ENCODE measurements at regions not wholly inside any gene's neighbourhood (a gene's known extent, or its start where the extent isn't known, plus 50 kb on each side); places are given as distances from the start of the nearest gene placed in this dataset.
"Not testable (repeated sequence)": the region's sequence is repeated elsewhere in the genome, so short reads cannot be mapped to it uniquely, and the experiment has no call there.

DNA sequence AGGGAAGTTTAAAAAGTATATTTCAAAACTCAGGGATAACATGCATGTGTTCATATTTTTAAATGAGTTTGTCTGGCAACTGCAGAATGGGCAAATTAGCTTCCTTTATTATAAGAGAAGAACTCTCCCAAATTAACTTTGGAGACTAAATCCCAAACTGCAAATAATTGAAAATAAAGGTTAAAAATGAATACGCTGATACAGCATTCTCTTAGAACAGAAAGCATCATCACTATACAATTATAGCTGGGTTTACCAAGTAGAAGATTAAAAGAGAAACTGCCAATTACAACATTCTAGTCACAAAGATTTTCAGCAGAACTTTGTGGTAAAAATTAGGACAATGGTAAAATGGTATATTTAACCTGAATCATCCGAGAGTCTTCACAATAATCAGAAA is 73.3 kb downstream of the OLFM4 start:
- H3K4me1 ChIP-seq (ENCODE audit: control insufficient read depth, insufficient read depth, low read length): no peaks in the 10 kb centered on the region
- WGBS: 87% methylated on average over 2 of the region's 2 CpGs
- no peak overlapping the region for H3K27ac ChIP-seq (ENCODE audit: low read length)
- no peaks in the 10 kb centered on the region for H3K9me3 ChIP-seq (ENCODE audit: control insufficient read depth, low read length)
- no peak for DNase-seq
- no peaks in the 10 kb centered on the region for H3K27me3 ChIP-seq (ENCODE audit: control insufficient read depth, insufficient read depth)
- intact Hi-C loops (cut with DNase I): no loop called here
- no peak overlapping the region for H3K4me3 ChIP-seq (ENCODE audit: low read length)
- ATAC-seq: no peak

DNA sequence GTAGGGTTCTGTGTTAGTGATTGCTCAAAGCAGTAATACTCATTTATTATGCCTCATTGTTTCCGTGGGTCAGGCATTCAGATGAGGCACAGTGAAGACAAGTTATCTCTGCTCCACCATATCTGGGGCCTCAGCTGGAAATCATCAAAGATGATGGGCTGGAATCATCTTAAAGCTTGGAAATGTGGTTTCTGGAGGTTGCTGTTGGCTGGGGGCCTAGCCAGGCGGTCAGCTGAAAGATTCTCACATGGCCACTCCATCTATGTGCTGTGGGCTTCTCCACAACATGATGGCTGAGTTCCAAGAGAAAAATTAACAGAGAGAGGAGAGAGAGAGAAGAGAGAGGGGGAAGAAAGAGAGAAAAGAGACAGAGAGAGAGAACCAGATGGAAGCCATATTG is 75.5 kb downstream of the OLFM4 start:
- DNase-seq (no peak), ATAC-seq (no peak)
- intact Hi-C loops (cut with DNase I): no loop called here
- Histone ChIP-seq H3K27ac (ENCODE audit: low read length) (no peak overlapping the region), H3K27me3 (ENCODE audit: control insufficient read depth, insufficient read depth) (no peaks in the 10 kb centered on the region), H3K4me1 (ENCODE audit: control insufficient read depth, insufficient read depth, low read length) (no peaks in the 10 kb centered on the region), H3K9me3 (ENCODE audit: control insufficient read depth, low read length) (no peaks in the 10 kb centered on the region), H3K4me3 (ENCODE audit: low read length) (no peak overlapping the region)
- WGBS: 34% methylated on average over 2 of the region's 2 CpGs

GRCh38 chr13:53105477-53105876 is 76.9 kb downstream of the OLFM4 start:
- Histone ChIP-seq H3K27ac (ENCODE audit: low read length) (no peak overlapping the region), H3K4me1 (ENCODE audit: control insufficient read depth, insufficient read depth, low read length) (no peaks in the 10 kb centered on the region), H3K9me3 (ENCODE audit: control insufficient read depth, low read length) (no peaks in the 10 kb centered on the region), H3K27me3 (ENCODE audit: control insufficient read depth, insufficient read depth) (no peaks in the 10 kb centered on the region), H3K4me3 (ENCODE audit: low read length) (no peak overlapping the region)
- no peak for ATAC-seq
- intact Hi-C loops (cut with DNase I): no loop called here
- DNase-seq: no peak
- 76% methylated on average over 3 of the region's 3 CpGs for WGBS

- 79% methylated on average over 3 of the region's 3 CpGs for WGBS
- H3K9me3 ChIP-seq (ENCODE audit: control insufficient read depth, low read length): no peaks in the 10 kb centered on the region
- no peaks in the 10 kb centered on the region for H3K4me1 ChIP-seq (ENCODE audit: control insufficient read depth, insufficient read depth, low read length)
- no peak for DNase-seq
- intact Hi-C loops (cut with DNase I): no loop called here
- H3K27me3 ChIP-seq (ENCODE audit: control insufficient read depth, insufficient read depth): no peaks in the 10 kb centered on the region
- no peak for ATAC-seq
- no peak overlapping the region for H3K4me3 ChIP-seq (ENCODE audit: low read length)
- H3K27ac ChIP-seq (ENCODE audit: low read length): no peak overlapping the region
These were observed 77.3 kb downstream of the OLFM4 start for GRCh38 chr13:53105890-53106289.

GRCh38 chr13:53110181-53110580 is 81.6 kb downstream of the OLFM4 start:
- no peaks in the 10 kb centered on the region for H3K27me3 ChIP-seq (ENCODE audit: control insufficient read depth, insufficient read depth)
- DNase-seq (no peak), ATAC-seq (no peak)
- no peak overlapping the region for H3K27ac ChIP-seq (ENCODE audit: low read length)
- WGBS: 69% methylated on average over 2 of the region's 2 CpGs
- no peak overlapping the region for H3K4me3 ChIP-seq (ENCODE audit: low read length)
- no peaks in the 10 kb centered on the region for H3K9me3 ChIP-seq (ENCODE audit: control insufficient read depth, low read length)
- H3K4me1 ChIP-seq (ENCODE audit: control insufficient read depth, insufficient read depth, low read length): no peaks in the 10 kb centered on the region
- intact Hi-C loops (cut with DNase I): no loop called here

DNA sequence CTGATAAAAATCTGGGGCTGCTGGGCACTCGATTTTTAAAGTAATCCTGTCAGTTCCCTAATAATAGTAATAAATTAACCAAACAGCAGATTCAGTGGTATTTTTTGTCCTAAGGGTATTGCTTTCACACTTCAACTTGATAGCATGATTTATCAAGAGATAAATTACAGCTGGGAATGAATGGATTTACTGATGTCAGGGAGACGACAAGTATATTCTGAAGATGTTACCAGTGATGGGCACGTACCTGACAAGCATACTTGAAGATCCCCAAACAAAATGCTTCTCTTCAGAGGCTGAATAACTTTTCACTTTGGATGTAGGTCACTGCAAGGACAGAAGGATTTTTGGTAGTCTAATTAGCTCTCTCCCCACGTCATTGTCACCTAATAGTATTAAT is 82.0 kb downstream of the OLFM4 start:
- no peaks in the 10 kb centered on the region for H3K4me1 ChIP-seq (ENCODE audit: control insufficient read depth, insufficient read depth, low read length)
- DNase-seq (no peak), ATAC-seq (no peak)
- intact Hi-C loops (cut with DNase I): no loop called here
- H3K9me3 ChIP-seq (ENCODE audit: control insufficient read depth, low read length): no peaks in the 10 kb centered on the region
- H3K4me3 ChIP-seq (ENCODE audit: low read length): no peak overlapping the region
- WGBS: 66% methylated on average over 4 of the region's 4 CpGs
- H3K27ac ChIP-seq (ENCODE audit: low read length): no peak overlapping the region
- H3K27me3 ChIP-seq (ENCODE audit: control insufficient read depth, insufficient read depth): no peaks in the 10 kb centered on the region

DNA sequence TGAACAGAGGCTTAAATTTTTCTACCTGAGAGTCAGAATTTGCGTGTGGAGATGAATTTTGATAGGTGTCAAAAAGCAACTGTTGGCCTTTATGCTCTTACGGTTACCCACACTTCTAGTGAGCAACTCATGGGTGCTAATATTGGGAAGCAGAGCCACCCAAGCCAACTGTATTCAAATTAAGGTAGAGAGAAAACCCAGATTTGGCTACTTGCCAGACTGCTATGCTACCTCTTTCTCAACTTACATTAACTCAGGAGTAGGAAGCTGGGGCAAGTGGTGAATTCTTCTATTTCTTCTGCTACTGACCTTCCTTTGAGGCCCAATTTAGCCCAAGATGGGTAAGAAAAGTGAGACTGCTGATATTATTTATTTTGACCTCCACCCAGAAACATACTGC is 83.9 kb downstream of the OLFM4 start:
- ATAC-seq (no peak), DNase-seq (no peak)
- no peaks in the 10 kb centered on the region for H3K27me3 ChIP-seq (ENCODE audit: control insufficient read depth, insufficient read depth)
- no peaks in the 10 kb centered on the region for H3K9me3 ChIP-seq (ENCODE audit: control insufficient read depth, low read length)
- H3K4me1 ChIP-seq (ENCODE audit: control insufficient read depth, insufficient read depth, low read length): no peaks in the 10 kb centered on the region
- no peak overlapping the region for H3K4me3 ChIP-seq (ENCODE audit: low read length)
- WGBS: 96% methylated on average over 2 of the region's 2 CpGs
- intact Hi-C loops (cut with DNase I): no loop called here
- H3K27ac ChIP-seq (ENCODE audit: low read length): no peak overlapping the region

GRCh38 chr13:53117048-53117447 is 88.4 kb downstream of the OLFM4 start:
- H3K4me3 ChIP-seq (ENCODE audit: low read length); H3K4me1 ChIP-seq (ENCODE audit: control insufficient read depth, insufficient read depth, low read length); ATAC-seq; H3K9me3 ChIP-seq (ENCODE audit: control insufficient read depth, low read length); H3K27ac ChIP-seq (ENCODE audit: low read length); H3K27me3 ChIP-seq (ENCODE audit: control insufficient read depth, insufficient read depth); intact Hi-C loops (cut with DNase I); DNase-seq: not testable (repeated sequence)
- WGBS: 0% methylated on average over 1 of the region's 1 CpG

DNA sequence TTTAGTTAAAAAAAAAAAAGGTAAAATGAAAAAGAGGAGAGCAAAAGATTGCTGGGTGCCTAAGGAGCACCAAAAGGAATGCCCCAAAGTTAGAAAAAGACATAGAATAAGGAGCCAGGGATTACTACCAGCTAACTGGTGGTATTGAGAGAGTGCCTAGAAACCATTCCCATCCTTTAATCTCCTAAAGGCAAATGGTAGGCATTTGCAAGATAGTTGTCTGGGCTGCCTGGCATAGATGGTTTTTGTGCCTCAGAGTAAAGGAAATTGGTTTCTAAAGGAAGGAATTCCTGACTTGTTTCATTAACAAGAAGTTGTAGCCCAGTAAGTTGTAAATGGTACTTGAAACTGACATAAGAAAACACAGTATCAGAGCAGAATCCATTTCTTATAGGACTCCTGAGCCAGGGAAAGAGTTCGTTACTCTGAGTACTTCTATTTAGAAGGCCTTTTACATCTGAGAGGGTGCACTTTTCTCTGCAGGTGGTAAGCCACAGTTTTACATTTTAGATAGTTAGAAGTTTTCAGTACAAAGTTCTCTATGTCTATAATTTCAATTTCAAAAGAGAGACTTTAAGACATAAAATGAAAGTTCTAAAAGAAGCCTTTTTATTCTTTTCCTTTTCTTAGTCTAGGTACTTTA is 92.6 kb downstream of the OLFM4 start:
- Histone ChIP-seq H3K4me1 (ENCODE audit: control insufficient read depth, insufficient read depth, low read length) (no peaks in the 10 kb centered on the region), H3K27ac (ENCODE audit: low read length) (no peak overlapping the region), H3K4me3 (ENCODE audit: low read length) (no peak overlapping the region), H3K9me3 (ENCODE audit: control insufficient read depth, low read length) (no peaks in the 10 kb centered on the region), H3K27me3 (ENCODE audit: control insufficient read depth, insufficient read depth) (no peaks in the 10 kb centered on the region)
- DNase-seq (no peak), ATAC-seq (no peak)
- 66% methylated on average over 1 of the region's 1 CpG for WGBS
- intact Hi-C loops (cut with DNase I): no loop called here

DNA sequence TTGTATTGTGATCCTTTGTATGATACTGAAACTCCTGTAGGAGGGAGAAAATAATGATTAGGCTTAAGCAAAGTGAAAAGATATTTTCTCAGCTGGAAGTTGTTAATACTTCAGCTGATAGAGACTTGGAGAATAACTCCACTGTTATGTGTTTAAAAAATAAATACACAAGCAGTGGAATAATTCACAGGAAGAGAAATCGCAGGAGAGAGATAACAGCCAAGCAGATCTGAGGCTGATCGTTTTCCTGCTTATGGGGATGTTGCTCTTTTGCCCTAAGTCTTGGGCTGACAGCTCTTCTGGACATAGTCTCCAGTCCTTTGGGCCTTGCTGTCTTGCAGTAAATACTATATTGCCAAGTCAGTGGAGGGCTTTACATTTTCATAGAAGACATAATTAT is 93.3 kb downstream of the OLFM4 start:
- Histone ChIP-seq H3K9me3 (ENCODE audit: control insufficient read depth, low read length) (no peaks in the 10 kb centered on the region), H3K4me3 (ENCODE audit: low read length) (no peak overlapping the region), H3K27me3 (ENCODE audit: control insufficient read depth, insufficient read depth) (no peaks in the 10 kb centered on the region), H3K27ac (ENCODE audit: low read length) (no peak overlapping the region), H3K4me1 (ENCODE audit: control insufficient read depth, insufficient read depth, low read length) (no peaks in the 10 kb centered on the region)
- intact Hi-C loops (cut with DNase I): no loop called here
- DNase-seq: no peak
- no peak for ATAC-seq
- WGBS: 18% methylated on average over 2 of the region's 2 CpGs

DNA sequence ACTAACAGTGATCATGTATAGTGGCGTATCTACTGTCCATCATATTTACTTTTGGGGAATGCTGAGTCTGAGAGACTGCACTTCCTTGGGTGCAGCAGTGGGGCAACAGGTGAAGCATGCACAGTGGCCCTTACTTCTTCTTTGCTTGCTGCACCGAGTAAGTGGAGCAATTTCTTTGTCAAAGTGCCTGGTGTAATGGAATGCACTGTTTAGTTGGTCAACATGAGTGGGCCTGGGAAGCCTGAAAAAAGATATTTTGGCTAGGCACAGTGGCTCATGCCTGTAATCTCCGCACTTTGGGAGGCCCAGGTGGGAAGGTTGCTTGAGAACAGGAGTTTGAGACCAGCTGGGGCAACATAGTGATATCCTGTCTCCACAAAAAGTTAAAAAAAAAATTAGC is 94.9 kb downstream of the OLFM4 start:
- intact Hi-C loops (cut with DNase I): no loop called here
- DNase-seq (no peak), ATAC-seq (no peak)
- Histone ChIP-seq H3K4me3 (ENCODE audit: low read length) (no peak overlapping the region), H3K27ac (ENCODE audit: low read length) (no peak overlapping the region), H3K9me3 (ENCODE audit: control insufficient read depth, low read length) (no peaks in the 10 kb centered on the region), H3K4me1 (ENCODE audit: control insufficient read depth, insufficient read depth, low read length) (no peaks in the 10 kb centered on the region), H3K27me3 (ENCODE audit: control insufficient read depth, insufficient read depth) (no peaks in the 10 kb centered on the region)
- WGBS: 90% methylated on average over 3 of the region's 3 CpGs

DNA sequence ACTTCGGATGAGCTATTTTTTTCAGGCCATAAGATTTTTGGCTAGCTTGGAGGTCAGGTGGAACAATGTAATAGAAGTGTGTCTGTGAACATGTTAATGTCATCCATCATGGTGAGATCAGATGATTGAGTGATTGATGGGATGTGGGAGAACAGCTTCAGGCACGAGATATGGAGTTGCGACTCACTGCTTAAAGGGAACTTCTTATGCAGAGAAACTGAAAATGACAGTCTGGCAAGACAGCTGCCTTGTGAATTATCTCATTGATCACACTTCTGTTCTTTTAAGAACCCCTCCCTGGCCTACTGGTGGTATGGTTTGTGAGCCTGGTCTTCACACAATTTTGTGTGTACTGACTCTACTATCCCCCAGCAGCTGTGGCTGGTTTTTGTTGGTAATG is 96.0 kb downstream of the OLFM4 start:
- Histone ChIP-seq H3K4me1 (ENCODE audit: control insufficient read depth, insufficient read depth, low read length) (no peaks in the 10 kb centered on the region), H3K27ac (ENCODE audit: low read length) (no peak overlapping the region), H3K9me3 (ENCODE audit: control insufficient read depth, low read length) (no peaks in the 10 kb centered on the region), H3K27me3 (ENCODE audit: control insufficient read depth, insufficient read depth) (no peaks in the 10 kb centered on the region), H3K4me3 (ENCODE audit: low read length) (no peak overlapping the region)
- ATAC-seq: no peak
- intact Hi-C loops (cut with DNase I): no loop called here
- no peak for DNase-seq
- WGBS: 79% methylated on average over 3 of the region's 3 CpGs
